Natural killer cell treated with Interleukin-12 subunit alpha and Interleukin-12 subunit beta and Interleukin-15 and Interleukin-18, amount 100 ng/mL, for 72 hours (primary cell): ENCODE measurements at regions not wholly inside any gene's neighbourhood (a gene's known extent, or its start where the extent isn't known, plus 50 kb on each side); places are given as distances from the start of the nearest gene placed in this dataset.

Experiments
- ATAC-seq, 2 donors: fragments of 150-1000 bp; cut with Tn5 transposase in 1 of 2; sonication (Bioruptor Pico), chemical (Tn5 transposase) in 1 of 2; 2 replicates each; pipeline ENCODE4 v1.10.0; 2021
- DNase-seq: peaks from one replicate; pipeline ENCODE4 v3.0.0; 2022; ENCODE audit warnings: low spot score
- H3K27ac Mint-ChIP-seq, 2 donors: 1 replicate in 1 of 2; 2 replicates in 1 of 2; pipeline ENCODE4 v1.8.0; 2022; ENCODE audit warnings: mixed read lengths in 2 of 2, mild to moderate bottlenecking in 1 of 2, moderate library complexity in 1 of 2
- H3K27me3 Mint-ChIP-seq, 2 donors: 1 replicate in 1 of 2; 2 replicates in 1 of 2; pipeline ENCODE4 v1.8.0; 2022; ENCODE audit warnings: mixed read lengths in 2 of 2
- H3K36me3 Mint-ChIP-seq: one replicate; pipeline ENCODE4 v1.8.0; 2022; ENCODE audit warnings: mixed read lengths
- H3K4me1 Mint-ChIP-seq, 2 donors: 1 replicate in 1 of 2; 2 replicates in 1 of 2; pipeline ENCODE4 v1.8.0; 2022; ENCODE audit warnings: low read depth in 2 of 2, mixed read lengths in 2 of 2, mild to moderate bottlenecking in 1 of 2
- H3K4me3 Mint-ChIP-seq: one replicate; pipeline ENCODE4 v1.8.0; 2022; ENCODE audit warnings: mixed read lengths
- H3K9me3 Mint-ChIP-seq: 2 replicates; pipeline ENCODE4 v1.8.0; 2022; ENCODE audit warnings: mixed read lengths

GRCh38 chr5:8907168-8907868 is 638.6 kb downstream of the SEMA5A start:
- H3K27ac Mint-ChIP-seq, result no peak overlapping the region
- peaks cover 17% of the 10 kb centered on the region for H3K9me3 Mint-ChIP-seq
- DNase-seq (no peak), ATAC-seq (no peak)
- H3K36me3 Mint-ChIP-seq, result no peaks in the 10 kb centered on the region
- no peaks in the 10 kb centered on the region for H3K4me1 Mint-ChIP-seq
- no peak overlapping the region for H3K4me3 Mint-ChIP-seq
- H3K27me3 Mint-ChIP-seq, result no peaks in the 10 kb centered on the region

GRCh38 chr5:8908055-8908683 is 637.7 kb downstream of the SEMA5A start:
- no peak for DNase-seq

GRCh38 chr5:8912106-8912505 is 633.8 kb downstream of the SEMA5A start:
- Mint-ChIP-seq H3K4me1 (no peaks in the 10 kb centered on the region), H3K27me3 (no peaks in the 10 kb centered on the region), H3K4me3 (no peak overlapping the region), H3K9me3 (peaks cover 10% of the 10 kb centered on the region), H3K27ac (no peak overlapping the region), H3K36me3 (no peaks in the 10 kb centered on the region)
- DNase-seq (no peak), ATAC-seq (no peak)

More at GRCh38 chr5:8908055-8908683, 637.7 kb downstream of the SEMA5A start:
- no peak for ATAC-seq
- H3K27ac Mint-ChIP-seq, result no peak overlapping the region
- H3K27me3 Mint-ChIP-seq, result no peaks in the 10 kb centered on the region
- H3K9me3 Mint-ChIP-seq, result peaks cover 17% of the 10 kb centered on the region
- H3K4me3 Mint-ChIP-seq, result no peak overlapping the region
- H3K36me3 Mint-ChIP-seq, result no peaks in the 10 kb centered on the region
- no peaks in the 10 kb centered on the region for H3K4me1 Mint-ChIP-seq

- Mint-ChIP-seq H3K4me3 (no peak overlapping the region), H3K27me3 (no peaks in the 10 kb centered on the region), H3K27ac (no peak overlapping the region), H3K4me1 (no peaks in the 10 kb centered on the region), H3K9me3 (peaks cover 18% of the 10 kb centered on the region), H3K36me3 (no peaks in the 10 kb centered on the region)
- no peak for DNase-seq
- no peak for ATAC-seq
Observed at GRCh38 chr5:8913522-8913921, 632.4 kb downstream of the SEMA5A start.

GRCh38 chr5:8919096-8919495 is 626.8 kb downstream of the SEMA5A start:
- peaks cover 23% of the 10 kb centered on the region for H3K9me3 Mint-ChIP-seq
- no peak for ATAC-seq
- H3K27ac Mint-ChIP-seq, result no peak overlapping the region
- H3K4me3 Mint-ChIP-seq, result no peak overlapping the region
- no peaks in the 10 kb centered on the region for H3K4me1 Mint-ChIP-seq
- H3K36me3 Mint-ChIP-seq, result peaks cover 6% of the 10 kb centered on the region
- no peak for DNase-seq
- H3K27me3 Mint-ChIP-seq, result no peaks in the 10 kb centered on the region

GRCh38 chr5:8923526-8923925 is 622.3 kb downstream of the SEMA5A start:
- no peak for DNase-seq
- no peak overlapping the region for H3K4me3 Mint-ChIP-seq
- H3K27me3 Mint-ChIP-seq, result no peaks in the 10 kb centered on the region
- no peaks in the 10 kb centered on the region for H3K4me1 Mint-ChIP-seq
- peaks cover 22% of the 10 kb centered on the region for H3K9me3 Mint-ChIP-seq
- ATAC-seq, result no peak
- no peak overlapping the region for H3K27ac Mint-ChIP-seq
- peaks cover 16% of the 10 kb centered on the region for H3K36me3 Mint-ChIP-seq

- no peak for DNase-seq
- Mint-ChIP-seq H3K27me3 (no peaks in the 10 kb centered on the region), H3K27ac (no peak overlapping the region), H3K9me3 (peaks cover 21% of the 10 kb centered on the region), H3K36me3 (peaks cover 16% of the 10 kb centered on the region), H3K4me1 (no peaks in the 10 kb centered on the region), H3K4me3 (no peak overlapping the region)
- no peak for ATAC-seq
Observed at GRCh38 chr5:8924054-8924793, 621.7 kb downstream of the SEMA5A start.

- ATAC-seq (no peak), DNase-seq (no peak)
- no peak overlapping the region for H3K27ac Mint-ChIP-seq
- no peaks in the 10 kb centered on the region for H3K27me3 Mint-ChIP-seq
- peaks cover 9% of the 10 kb centered on the region for H3K36me3 Mint-ChIP-seq
- H3K4me1 Mint-ChIP-seq, result no peaks in the 10 kb centered on the region
- H3K9me3 Mint-ChIP-seq, result peaks cover 10% of the 10 kb centered on the region
- no peak overlapping the region for H3K4me3 Mint-ChIP-seq
Observed at GRCh38 chr5:8930021-8930420, 615.9 kb downstream of the SEMA5A start.

GRCh38 chr5:8934455-8934854 is 611.4 kb downstream of the SEMA5A start:
- peaks cover 4% of the 10 kb centered on the region for H3K36me3 Mint-ChIP-seq
- no peak overlapping the region for H3K27ac Mint-ChIP-seq
- DNase-seq (no peak), ATAC-seq (no peak)
- H3K27me3 Mint-ChIP-seq, result no peaks in the 10 kb centered on the region
- no peak overlapping the region for H3K4me3 Mint-ChIP-seq
- H3K4me1 Mint-ChIP-seq, result no peaks in the 10 kb centered on the region
- H3K9me3 Mint-ChIP-seq, result peaks cover 15% of the 10 kb centered on the region

GRCh38 chr5:8940934-8941333 is 604.9 kb downstream of the SEMA5A start:
- ATAC-seq, result no peak
- Mint-ChIP-seq H3K27ac (no peak overlapping the region), H3K27me3 (no peaks in the 10 kb centered on the region), H3K4me3 (no peak overlapping the region), H3K4me1 (no peaks in the 10 kb centered on the region), H3K36me3 (peaks cover 6% of the 10 kb centered on the region), H3K9me3 (peaks cover 22% of the 10 kb centered on the region)
- no peak for DNase-seq

GRCh38 chr5:8943301-8943700 is 602.6 kb downstream of the SEMA5A start:
- Mint-ChIP-seq H3K27me3 (no peaks in the 10 kb centered on the region), H3K36me3 (peaks cover 6% of the 10 kb centered on the region), H3K9me3 (peaks cover 26% of the 10 kb centered on the region), H3K27ac (no peak overlapping the region), H3K4me1 (no peaks in the 10 kb centered on the region), H3K4me3 (no peak overlapping the region)
- DNase-seq (no peak), ATAC-seq (no peak)

GRCh38 chr5:8944005-8944404 is 601.9 kb downstream of the SEMA5A start:
- H3K4me3 Mint-ChIP-seq, result no peak overlapping the region

GRCh38 chr5:8945972-8946371 is 599.9 kb downstream of the SEMA5A start:
- Mint-ChIP-seq H3K4me3 (no peak overlapping the region), H3K9me3 (peaks cover 14% of the 10 kb centered on the region), H3K27me3 (no peaks in the 10 kb centered on the region), H3K36me3 (peaks cover 4% of the 10 kb centered on the region), H3K4me1 (no peaks in the 10 kb centered on the region), H3K27ac (no peak overlapping the region)
- DNase-seq (no peak), ATAC-seq (no peak)

More at GRCh38 chr5:8944005-8944404, 601.9 kb downstream of the SEMA5A start:
- Mint-ChIP-seq H3K27me3 (no peaks in the 10 kb centered on the region), H3K27ac (no peak overlapping the region), H3K9me3 (peaks cover 22% of the 10 kb centered on the region), H3K4me1 (no peaks in the 10 kb centered on the region), H3K36me3 (peaks cover 6% of the 10 kb centered on the region)
- DNase-seq (no peak), ATAC-seq (no peak)

- no peak overlapping the region for H3K27ac Mint-ChIP-seq
- H3K9me3 Mint-ChIP-seq, result peaks cover 18% of the 10 kb centered on the region
- DNase-seq, result no peak
- H3K4me1 Mint-ChIP-seq, result no peaks in the 10 kb centered on the region
- H3K4me3 Mint-ChIP-seq, result no peak overlapping the region
- H3K27me3 Mint-ChIP-seq, result no peaks in the 10 kb centered on the region
- no peak for ATAC-seq
- no peaks in the 10 kb centered on the region for H3K36me3 Mint-ChIP-seq
Observed at GRCh38 chr5:8949908-8950307, 596.0 kb downstream of the SEMA5A start.
